Fibroblast of the aortic adventitia (primary cell): ENCODE measurements at regions not wholly inside any gene's neighbourhood (a gene's known extent, or its start where the extent isn't known, plus 50 kb on each side); places are given as distances from the start of the nearest gene placed in this dataset.

Experiments
- DNase-seq: peaks from one replicate; pipeline ENCODE4 v3.0.0-alpha.2; 2010; ENCODE audit warnings: low read depth
- H3K4me3 ChIP-seq: 2 replicates; pipeline ENCODE4 v1.5.1; 2011; ENCODE audit warnings: low read depth, mild to moderate bottlenecking, control low read depth, low read length, moderate library complexity
- TF ChIP-seq, protein P1 (sequence below): IDR thresholded peaks from 2 replicates; pipeline ENCODE4 v1.5.1; 2011; ENCODE audit warnings: mild to moderate bottlenecking, low read length, control low read depth, inconsistent platforms; ENCODE audit not compliant: insufficient read depth

DNA sequence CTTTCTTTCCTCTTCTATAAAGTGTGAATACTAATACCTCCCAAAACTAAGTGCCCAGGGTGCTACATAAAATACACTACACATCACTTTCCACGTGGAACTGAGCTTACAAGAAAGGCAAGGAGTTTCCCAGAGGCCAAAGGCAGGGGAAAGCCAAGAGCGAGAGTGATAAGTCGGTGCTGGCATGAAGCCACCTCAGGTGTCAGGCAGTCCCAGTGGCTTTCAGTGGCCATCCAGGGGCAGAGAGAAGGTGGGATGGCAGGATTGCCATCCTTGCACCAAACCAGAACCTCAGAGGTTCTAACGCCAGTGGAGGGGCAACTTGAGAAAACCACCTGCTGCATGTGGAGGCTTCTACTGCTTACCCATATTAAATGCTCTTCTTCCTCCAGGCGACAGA is 79.7 kb upstream of the DIO3 start:
- no peak for DNase-seq
- TF ChIP-seq, protein P1, sequence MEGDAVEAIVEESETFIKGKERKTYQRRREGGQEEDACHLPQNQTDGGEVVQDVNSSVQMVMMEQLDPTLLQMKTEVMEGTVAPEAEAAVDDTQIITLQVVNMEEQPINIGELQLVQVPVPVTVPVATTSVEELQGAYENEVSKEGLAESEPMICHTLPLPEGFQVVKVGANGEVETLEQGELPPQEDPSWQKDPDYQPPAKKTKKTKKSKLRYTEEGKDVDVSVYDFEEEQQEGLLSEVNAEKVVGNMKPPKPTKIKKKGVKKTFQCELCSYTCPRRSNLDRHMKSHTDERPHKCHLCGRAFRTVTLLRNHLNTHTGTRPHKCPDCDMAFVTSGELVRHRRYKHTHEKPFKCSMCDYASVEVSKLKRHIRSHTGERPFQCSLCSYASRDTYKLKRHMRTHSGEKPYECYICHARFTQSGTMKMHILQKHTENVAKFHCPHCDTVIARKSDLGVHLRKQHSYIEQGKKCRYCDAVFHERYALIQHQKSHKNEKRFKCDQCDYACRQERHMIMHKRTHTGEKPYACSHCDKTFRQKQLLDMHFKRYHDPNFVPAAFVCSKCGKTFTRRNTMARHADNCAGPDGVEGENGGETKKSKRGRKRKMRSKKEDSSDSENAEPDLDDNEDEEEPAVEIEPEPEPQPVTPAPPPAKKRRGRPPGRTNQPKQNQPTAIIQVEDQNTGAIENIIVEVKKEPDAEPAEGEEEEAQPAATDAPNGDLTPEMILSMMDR: no peak
- H3K4me3 ChIP-seq: no peak overlapping the region

DNA sequence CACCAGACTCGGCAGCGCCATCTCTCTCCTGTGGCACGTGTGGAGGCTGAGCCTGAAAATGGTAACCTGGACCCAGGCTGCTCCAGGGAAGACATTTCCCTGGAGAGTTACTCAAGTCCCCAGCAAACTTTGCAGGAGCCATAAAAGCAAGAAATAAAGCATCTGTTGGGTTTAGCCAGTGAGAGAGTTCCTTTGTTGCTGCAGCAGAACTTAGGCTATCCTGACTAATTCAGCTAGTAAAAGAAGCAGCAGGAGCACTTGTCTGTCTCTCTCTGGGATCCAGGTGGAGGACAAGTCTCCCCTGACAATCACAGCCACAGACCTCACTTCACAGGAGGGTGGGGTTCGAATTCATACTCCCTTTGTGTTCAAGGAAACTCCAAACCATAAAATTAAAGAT is 79.2 kb upstream of the DIO3 start:
- no peak for DNase-seq
- H3K4me3 ChIP-seq: no peak overlapping the region
- TF ChIP-seq, protein P1: no peak

DNA sequence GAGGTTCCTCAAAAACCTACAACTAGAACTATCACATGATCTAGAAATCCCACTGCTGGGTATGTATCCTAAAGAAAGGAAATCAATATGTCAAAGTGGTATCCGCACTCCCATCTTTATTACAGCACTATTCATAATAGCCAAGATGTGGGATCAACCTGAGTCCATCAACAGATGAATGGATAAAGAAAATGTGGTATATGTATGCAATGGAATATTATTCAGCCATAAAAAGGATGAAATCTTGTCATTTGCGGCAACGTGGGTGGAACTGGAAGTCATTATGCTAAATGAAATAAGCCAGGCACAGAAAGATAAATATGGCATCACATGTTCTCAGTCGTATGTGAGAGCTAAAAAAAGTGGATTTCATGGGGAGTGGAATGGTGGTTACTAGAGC is 77.5 kb upstream of the DIO3 start:
- DNase-seq: no peak
- TF ChIP-seq, protein P1: no peak
- H3K4me3 ChIP-seq: no peak overlapping the region

DNA sequence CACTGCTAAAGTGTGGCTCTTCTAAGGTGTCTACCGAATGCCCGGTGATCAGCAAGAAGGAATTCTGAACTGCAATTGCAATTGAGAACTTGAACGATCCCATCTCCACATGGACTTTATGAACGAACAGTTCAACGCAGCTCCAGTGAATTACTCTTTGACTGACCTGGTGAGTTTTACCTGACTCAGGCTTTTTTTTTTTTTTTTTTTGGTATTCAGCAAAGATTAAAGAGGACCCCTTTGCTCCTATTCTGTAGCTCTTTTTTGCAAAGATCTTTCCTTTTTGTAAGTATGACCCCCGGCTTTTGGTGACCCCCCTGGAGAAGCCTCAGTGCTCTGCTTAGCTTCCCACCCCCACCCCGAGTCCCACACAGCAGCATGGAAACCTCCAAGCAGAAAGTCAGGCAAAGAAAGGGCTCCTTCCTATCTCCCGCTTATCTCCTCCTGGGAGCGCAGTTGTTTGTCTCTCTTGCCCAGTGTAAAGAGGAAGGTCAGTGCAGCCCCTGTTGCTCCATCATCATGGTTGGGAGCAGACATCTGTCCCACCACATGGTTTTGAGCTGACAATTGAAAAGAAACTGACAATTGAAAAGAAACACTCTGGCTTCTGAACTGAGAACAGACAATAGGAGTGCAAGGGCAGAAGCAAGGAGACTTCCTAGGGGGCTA is 72.1 kb upstream of the DIO3 start:
- TF ChIP-seq, protein P1: no peak

DNA sequence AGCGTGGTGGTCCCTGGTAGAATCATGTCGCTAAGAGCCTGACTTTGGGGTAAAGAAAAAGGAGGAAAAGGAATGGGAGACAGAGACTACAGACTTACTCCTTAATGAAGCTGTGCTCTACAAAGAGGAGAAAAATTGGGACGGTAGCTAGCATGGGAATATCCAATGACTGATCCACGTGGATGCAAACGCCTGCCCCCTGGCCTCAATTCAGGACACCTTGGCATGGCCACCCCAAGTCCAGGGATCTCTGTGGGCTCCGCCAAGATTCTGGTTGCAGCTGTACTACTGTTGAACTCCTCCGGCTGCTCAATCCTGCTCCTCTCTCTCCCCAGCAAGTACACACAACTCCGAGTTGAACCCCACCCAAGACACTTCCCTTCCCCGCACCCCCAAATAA is 70.5 kb upstream of the DIO3 start:
- no peak overlapping the region for H3K4me3 ChIP-seq
- DNase-seq: no peak
- TF ChIP-seq, protein P1: no peak

More for the DNA sequence above, 72.1 kb upstream of the DIO3 start:
- no peak overlapping the region for H3K4me3 ChIP-seq
- no peak for DNase-seq

DNA sequence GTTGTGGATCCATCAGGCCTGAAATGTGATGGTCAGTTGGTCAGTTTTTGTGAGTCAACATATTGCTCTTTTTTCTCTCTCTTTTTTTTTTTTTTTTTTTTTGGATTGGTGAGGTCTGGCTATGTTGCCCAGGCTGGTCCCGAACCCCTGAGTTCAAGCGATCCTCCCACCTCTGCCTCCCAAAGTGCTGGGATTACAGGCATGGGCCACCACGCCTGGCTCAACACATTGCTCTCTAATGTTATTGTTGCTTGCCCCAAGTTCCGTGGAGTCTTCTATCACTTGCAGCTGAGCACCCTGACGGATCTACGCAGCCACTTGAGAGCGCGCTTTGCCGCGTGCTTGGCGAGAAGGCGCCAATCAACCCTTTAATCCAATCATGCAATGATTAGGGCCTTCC is 69.5 kb upstream of the DIO3 start:
- no peak overlapping the region for H3K4me3 ChIP-seq
- DNase-seq: no peak

More for the DNA sequence above, 69.5 kb upstream of the DIO3 start:
- TF ChIP-seq, protein P1: no peak
